ENCODE measurements at regions not wholly inside any gene's neighbourhood (a gene's known extent, or its start where the extent isn't known, plus 50 kb on each side); places are given as distances from the start of the nearest gene placed in this dataset.

DNA sequence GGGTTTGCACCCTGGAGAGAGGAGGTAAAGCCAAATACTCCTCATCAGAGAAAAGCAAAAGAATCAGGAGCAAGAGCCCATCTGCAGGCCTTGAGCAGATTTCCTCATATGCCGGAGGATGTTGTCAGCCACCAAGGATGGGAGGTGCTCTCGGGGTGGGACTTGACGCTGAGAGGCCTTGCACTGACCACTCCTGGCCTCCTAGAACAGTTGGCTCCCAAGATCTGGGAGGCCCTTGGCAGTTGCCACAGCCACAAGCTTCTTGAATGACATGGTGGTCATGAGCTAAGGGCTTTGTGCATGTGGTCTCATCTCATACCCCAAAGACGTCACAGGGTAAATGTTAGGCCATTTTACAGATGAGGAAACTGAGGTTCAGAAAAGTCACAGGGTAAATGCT is 75.2 kb upstream of the PMEPA1 start:
- TF ChIP-seq, protein P1, sequence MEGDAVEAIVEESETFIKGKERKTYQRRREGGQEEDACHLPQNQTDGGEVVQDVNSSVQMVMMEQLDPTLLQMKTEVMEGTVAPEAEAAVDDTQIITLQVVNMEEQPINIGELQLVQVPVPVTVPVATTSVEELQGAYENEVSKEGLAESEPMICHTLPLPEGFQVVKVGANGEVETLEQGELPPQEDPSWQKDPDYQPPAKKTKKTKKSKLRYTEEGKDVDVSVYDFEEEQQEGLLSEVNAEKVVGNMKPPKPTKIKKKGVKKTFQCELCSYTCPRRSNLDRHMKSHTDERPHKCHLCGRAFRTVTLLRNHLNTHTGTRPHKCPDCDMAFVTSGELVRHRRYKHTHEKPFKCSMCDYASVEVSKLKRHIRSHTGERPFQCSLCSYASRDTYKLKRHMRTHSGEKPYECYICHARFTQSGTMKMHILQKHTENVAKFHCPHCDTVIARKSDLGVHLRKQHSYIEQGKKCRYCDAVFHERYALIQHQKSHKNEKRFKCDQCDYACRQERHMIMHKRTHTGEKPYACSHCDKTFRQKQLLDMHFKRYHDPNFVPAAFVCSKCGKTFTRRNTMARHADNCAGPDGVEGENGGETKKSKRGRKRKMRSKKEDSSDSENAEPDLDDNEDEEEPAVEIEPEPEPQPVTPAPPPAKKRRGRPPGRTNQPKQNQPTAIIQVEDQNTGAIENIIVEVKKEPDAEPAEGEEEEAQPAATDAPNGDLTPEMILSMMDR (IDR thresholded peaks at IDR 0.05), result no peak
- no peak for TF ChIP-seq POLR2A (IDR thresholded peaks at IDR 0.05; ENCODE audit: low read length)
- TF ChIP-seq, protein P2, sequence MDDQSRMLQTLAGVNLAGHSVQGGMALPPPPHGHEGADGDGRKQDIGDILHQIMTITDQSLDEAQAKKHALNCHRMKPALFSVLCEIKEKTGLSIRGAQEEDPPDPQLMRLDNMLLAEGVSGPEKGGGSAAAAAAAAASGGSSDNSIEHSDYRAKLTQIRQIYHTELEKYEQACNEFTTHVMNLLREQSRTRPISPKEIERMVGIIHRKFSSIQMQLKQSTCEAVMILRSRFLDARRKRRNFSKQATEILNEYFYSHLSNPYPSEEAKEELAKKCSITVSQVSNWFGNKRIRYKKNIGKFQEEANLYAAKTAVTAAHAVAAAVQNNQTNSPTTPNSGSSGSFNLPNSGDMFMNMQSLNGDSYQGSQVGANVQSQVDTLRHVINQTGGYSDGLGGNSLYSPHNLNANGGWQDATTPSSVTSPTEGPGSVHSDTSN (IDR thresholded peaks at IDR 0.05), result no peak
- TF ChIP-seq ESRRA (IDR thresholded peaks at IDR 0.05; ENCODE audit: borderline replicate concordance, low read length), result no peak
- TF ChIP-seq, protein P3, sequence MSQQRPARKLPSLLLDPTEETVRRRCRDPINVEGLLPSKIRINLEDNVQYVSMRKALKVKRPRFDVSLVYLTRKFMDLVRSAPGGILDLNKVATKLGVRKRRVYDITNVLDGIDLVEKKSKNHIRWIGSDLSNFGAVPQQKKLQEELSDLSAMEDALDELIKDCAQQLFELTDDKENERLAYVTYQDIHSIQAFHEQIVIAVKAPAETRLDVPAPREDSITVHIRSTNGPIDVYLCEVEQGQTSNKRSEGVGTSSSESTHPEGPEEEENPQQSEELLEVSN (IDR thresholded peaks at IDR 0.05; ENCODE audit: borderline replicate concordance, low read depth), result no peak

Measured in A549 (cell line).